D721Med (cell line): ENCODE measurements at regions not wholly inside any gene's neighbourhood (a gene's known extent, or its start where the extent isn't known, plus 50 kb on each side); places are given as distances from the start of the nearest gene placed in this dataset.
"Not testable (repeated sequence)": the region's sequence is repeated elsewhere in the genome, so short reads cannot be mapped to it uniquely, and the experiment has no call there.

Experiments used
- DNase-seq: peaks from one replicate; pipeline ENCODE4 v3.0.0; 2011; ENCODE audit warnings: low spot score; ENCODE audit not compliant: insufficient read length
- FAIRE-seq: peaks from 2 replicates; lab custom pipeline; 2011; peaks lifted over from hg19 to GRCh38; lab: Jason Lieb, UNC
- TF ChIP-seq, protein P1 (sequence below): IDR thresholded peaks from 2 replicates; pipeline ENCODE4 v1.5.1; 2012; ENCODE audit warnings: mild to moderate bottlenecking, control low read depth; ENCODE audit not compliant: insufficient read depth; ENCODE audit errors: missing control alignments

- TF ChIP-seq, protein P1, sequence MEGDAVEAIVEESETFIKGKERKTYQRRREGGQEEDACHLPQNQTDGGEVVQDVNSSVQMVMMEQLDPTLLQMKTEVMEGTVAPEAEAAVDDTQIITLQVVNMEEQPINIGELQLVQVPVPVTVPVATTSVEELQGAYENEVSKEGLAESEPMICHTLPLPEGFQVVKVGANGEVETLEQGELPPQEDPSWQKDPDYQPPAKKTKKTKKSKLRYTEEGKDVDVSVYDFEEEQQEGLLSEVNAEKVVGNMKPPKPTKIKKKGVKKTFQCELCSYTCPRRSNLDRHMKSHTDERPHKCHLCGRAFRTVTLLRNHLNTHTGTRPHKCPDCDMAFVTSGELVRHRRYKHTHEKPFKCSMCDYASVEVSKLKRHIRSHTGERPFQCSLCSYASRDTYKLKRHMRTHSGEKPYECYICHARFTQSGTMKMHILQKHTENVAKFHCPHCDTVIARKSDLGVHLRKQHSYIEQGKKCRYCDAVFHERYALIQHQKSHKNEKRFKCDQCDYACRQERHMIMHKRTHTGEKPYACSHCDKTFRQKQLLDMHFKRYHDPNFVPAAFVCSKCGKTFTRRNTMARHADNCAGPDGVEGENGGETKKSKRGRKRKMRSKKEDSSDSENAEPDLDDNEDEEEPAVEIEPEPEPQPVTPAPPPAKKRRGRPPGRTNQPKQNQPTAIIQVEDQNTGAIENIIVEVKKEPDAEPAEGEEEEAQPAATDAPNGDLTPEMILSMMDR, result no peak
- FAIRE-seq (no peak), DNase-seq (no peak)
Observed at GRCh38 chr12:88855301-88855700, 275.0 kb upstream of the KITLG start.

- DNase-seq, result no peak
- TF ChIP-seq, protein P1, result no peak
- FAIRE-seq, result no peak
Observed at GRCh38 chr12:88854260-88854659, 274.0 kb upstream of the KITLG start.

- DNase-seq, FAIRE-seq: not testable (repeated sequence)
Observed at GRCh38 chr12:88847246-88847645, 267.0 kb upstream of the KITLG start.

DNA sequence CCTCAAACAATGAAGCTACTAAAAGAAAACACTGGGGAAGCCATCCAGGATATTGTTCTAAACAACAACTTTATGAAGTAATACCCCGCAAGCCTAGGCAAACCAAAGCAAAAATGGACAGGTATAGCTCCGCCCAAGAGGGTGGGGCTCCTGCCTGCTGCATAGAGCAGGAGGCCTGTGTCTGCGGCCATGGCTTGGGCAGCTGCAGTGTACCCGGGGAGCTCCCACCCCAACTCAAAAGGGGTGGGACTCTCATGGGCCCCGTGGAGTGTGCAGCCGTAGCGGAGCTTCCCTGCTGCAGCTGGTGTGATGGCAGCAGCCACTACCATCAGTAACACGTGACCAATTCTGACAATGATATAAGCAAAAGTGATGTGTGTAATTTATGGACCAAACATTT is 264.2 kb upstream of the KITLG start:
- TF ChIP-seq, protein P1, result no peak
- no peak for FAIRE-seq
- no peak for DNase-seq

GRCh38 chr12:88842314-88842713 is 262.0 kb upstream of the KITLG start:
- no peak for FAIRE-seq
- TF ChIP-seq, protein P1, result no peak

GRCh38 chr12:88839486-88839885 is 259.2 kb upstream of the KITLG start:
- no peak for FAIRE-seq

More at GRCh38 chr12:88842314-88842713, 262.0 kb upstream of the KITLG start:
- DNase-seq, result no peak

GRCh38 chr12:88836156-88836555 is 255.9 kb upstream of the KITLG start:
- no peak for DNase-seq
- FAIRE-seq, result no peak
- TF ChIP-seq, protein P1, result no peak

More at GRCh38 chr12:88839486-88839885, 259.2 kb upstream of the KITLG start:
- DNase-seq, result no peak
- TF ChIP-seq, protein P1, result no peak

GRCh38 chr12:88834226-88834625 is 254.0 kb upstream of the KITLG start:
- DNase-seq (no peak), FAIRE-seq (peak; percentile 32)
- TF ChIP-seq, protein P1, result no peak
